Nephron (organoid): ENCODE measurements at regions not wholly inside any gene's neighbourhood (a gene's known extent, or its start where the extent isn't known, plus 50 kb on each side); places are given as distances from the start of the nearest gene placed in this dataset.
A peak's percentile ranks its signal among the peaks of the same experiment; 100 is the strongest.

Experiments
- H3K27ac Mint-ChIP-seq, 3 experiments: 2 replicates each; pipeline ENCODE4 v1.8.0; 2020; ENCODE audit warnings: mixed read lengths in 3 of 3, mild to moderate bottlenecking in 2 of 3, moderate library complexity in 1 of 3
- H3K27me3 Mint-ChIP-seq: 2 replicates; pipeline ENCODE4 v1.8.0; 2021; ENCODE audit warnings: low read depth, mild to moderate bottlenecking, moderate library complexity, mixed read lengths
- H3K36me3 Mint-ChIP-seq: 2 replicates; pipeline ENCODE4 v1.8.0; 2020; ENCODE audit warnings: low read depth, mixed read lengths
- H3K4me1 Mint-ChIP-seq: 2 replicates; pipeline ENCODE4 v1.8.0; 2020; ENCODE audit warnings: mixed read lengths
- H3K4me3 Mint-ChIP-seq, 3 experiments: 2 replicates each; pipeline ENCODE4 v1.8.0; 2020; ENCODE audit warnings: mild to moderate bottlenecking in 3 of 3, mixed read lengths in 3 of 3, moderate library complexity in 2 of 3
- H3K9me3 Mint-ChIP-seq: 2 replicates; pipeline ENCODE4 v1.8.0; 2020; ENCODE audit warnings: mixed read lengths
- CTCF ChIP-seq, 3 experiments: fragments of 200-600 bp; sonication (generic); IDR thresholded peaks; one replicate each; pipeline ENCODE4 v1.5.0; 2021; ENCODE audit warnings: antibody characterized with exemption in 3 of 3; ENCODE audit not compliant: unreplicated experiment in 3 of 3

GRCh38 chr10:75303045-75303777 is 67.5 kb upstream of the COMTD1 start:
- H3K4me3 Mint-ChIP-seq, result no peak overlapping the region
- no peak overlapping the region for H3K27ac Mint-ChIP-seq
- H3K27me3 Mint-ChIP-seq, result no peaks in the 10 kb centered on the region
- peaks cover 51% of the 10 kb centered on the region for H3K9me3 Mint-ChIP-seq
- no peak for TF ChIP-seq CTCF (IDR thresholded peaks at IDR 0.05; ENCODE audit: unreplicated experiment in 3 of 3)
- peaks cover 26% of the 10 kb centered on the region for H3K36me3 Mint-ChIP-seq
- H3K4me1 Mint-ChIP-seq, result no peaks in the 10 kb centered on the region

- no peaks in the 10 kb centered on the region for H3K4me1 Mint-ChIP-seq
- no peaks in the 10 kb centered on the region for H3K27me3 Mint-ChIP-seq
- TF ChIP-seq CTCF (IDR thresholded peaks at IDR 0.05; ENCODE audit: unreplicated experiment in 3 of 3), result no peak
- no peak overlapping the region for H3K27ac Mint-ChIP-seq
- H3K9me3 Mint-ChIP-seq, result peaks cover 42% of the 10 kb centered on the region
- H3K4me3 Mint-ChIP-seq, result no peak overlapping the region
- H3K36me3 Mint-ChIP-seq, result peaks cover 18% of the 10 kb centered on the region
Measured at GRCh38 chr10:75302029-75302428, 66.3 kb upstream of the COMTD1 start.

- no peak overlapping the region for H3K27ac Mint-ChIP-seq
- peaks cover 13% of the 10 kb centered on the region for H3K9me3 Mint-ChIP-seq
- TF ChIP-seq CTCF (IDR thresholded peaks at IDR 0.05; ENCODE audit: unreplicated experiment in 3 of 3), result no peak
- H3K4me1 Mint-ChIP-seq, result peaks cover 12% of the 10 kb centered on the region
- H3K36me3 Mint-ChIP-seq, result peaks cover 2% of the 10 kb centered on the region
- H3K4me3 Mint-ChIP-seq, result no peak overlapping the region
- peaks cover 7% of the 10 kb centered on the region for H3K27me3 Mint-ChIP-seq
Measured at GRCh38 chr10:75297021-75297599, 61.4 kb upstream of the COMTD1 start.

DNA sequence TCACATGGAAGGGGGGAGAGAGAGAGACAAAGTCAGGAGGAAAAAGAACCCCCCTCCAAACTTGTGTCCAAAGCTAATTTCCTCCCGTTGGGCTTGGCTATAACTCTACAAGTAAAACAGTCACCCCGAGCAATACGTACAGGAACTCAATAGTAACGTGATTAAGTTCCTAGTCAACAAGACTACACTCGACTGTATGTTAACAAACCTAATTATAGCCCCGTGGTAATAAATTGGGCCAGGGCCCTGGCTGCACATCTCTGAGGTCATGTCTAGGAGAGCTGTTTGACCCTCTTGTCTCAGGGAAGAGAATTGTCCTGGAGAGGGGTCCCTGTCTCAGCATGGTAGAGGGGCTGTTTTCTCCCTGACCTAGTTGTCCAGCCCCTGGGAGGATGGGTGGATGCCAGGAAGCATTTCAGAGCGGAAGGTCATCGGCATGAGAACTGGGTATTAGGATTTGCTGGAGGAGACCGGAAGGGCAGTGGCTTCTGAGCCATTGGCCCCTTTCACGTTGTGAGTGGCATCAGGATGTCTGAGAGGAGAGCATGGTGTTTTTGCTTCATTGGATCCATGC is 60.2 kb upstream of the COMTD1 start:
- TF ChIP-seq CTCF (IDR thresholded peaks at IDR 0.05; ENCODE audit: unreplicated experiment in 3 of 3), result no peak
- H3K36me3 Mint-ChIP-seq, result no peaks in the 10 kb centered on the region
- no peak overlapping the region for H3K4me3 Mint-ChIP-seq
- H3K27ac Mint-ChIP-seq, result no peak overlapping the region
- H3K9me3 Mint-ChIP-seq, result peaks cover 8% of the 10 kb centered on the region
- H3K27me3 Mint-ChIP-seq, result peaks cover 7% of the 10 kb centered on the region
- peaks cover 12% of the 10 kb centered on the region for H3K4me1 Mint-ChIP-seq

- Mint-ChIP-seq H3K27me3 (peaks cover 7% of the 10 kb centered on the region), H3K36me3 (no peaks in the 10 kb centered on the region)
Measured at GRCh38 chr10:75294866-75295701, 59.3 kb upstream of the COMTD1 start.

More at GRCh38 chr10:75294866-75295701, 59.3 kb upstream of the COMTD1 start:
- Mint-ChIP-seq H3K4me3 (peak overlapping the region; percentile 71 to 79 (median 79)), H3K9me3 (peaks cover 9% of the 10 kb centered on the region), H3K4me1 (peaks cover 12% of the 10 kb centered on the region), H3K27ac (peak overlapping the region in 1 of 3 experiments; percentile 75)
- TF ChIP-seq CTCF (IDR thresholded peaks at IDR 0.05; ENCODE audit: unreplicated experiment in 3 of 3), result peak in 2 of 3 experiments; percentile 13 to 48
